B cell (primary cell): ENCODE measurements at regions not wholly inside any gene's neighbourhood (a gene's known extent, or its start where the extent isn't known, plus 50 kb on each side); places are given as distances from the start of the nearest gene placed in this dataset.

Experiments used
- ATAC-seq: fragments of 200-7000 bp; cut with Tn5 transposase; one replicate; pipeline ENCODE4 v1.10.0; 2021; ENCODE audit warnings: low read depth, mild to moderate bottlenecking, moderate number of reproducible peaks, moderate library complexity
- CTCF ChIA-PET: fragments of 350-600 bp; sonication (Branson Sonifier 250); formaldehyde crosslinking; loops from one replicate; lab custom pipeline; 2021; ENCODE audit warnings: antibody characterized with exemption, inconsistent platforms; lab: Charles Lee
- POLR2A ChIA-PET: fragments of 350-600 bp; sonication (Branson Sonifier 250); formaldehyde crosslinking; loops from one replicate; lab custom pipeline; 2021; ENCODE audit warnings: antibody characterized with exemption; lab: Charles Lee
- DNase-seq: peaks from one replicate; pipeline ENCODE4 v3.0.0; 2013
- H2AFZ ChIP-seq: 2 replicates; pipeline ENCODE4 v1.6.1; 2012; ENCODE audit warnings: mild to moderate bottlenecking, low read depth, low read length; ENCODE audit not compliant: insufficient read depth, poor library complexity, severe bottlenecking
- H3K27ac ChIP-seq, 2 donors: 1 replicate in 1 of 2; 2 replicates in 1 of 2; pipeline ENCODE4 v1.5.1; 2012 to 2013; ENCODE audit warnings: low read length in 2 of 2, mild to moderate bottlenecking in 2 of 2, moderate library complexity in 1 of 2
- H3K27me3 ChIP-seq, 4 experiments: fragments of 200-600 bp in 1 of 4; sonication (generic) in 1 of 4; replicated peaks in 1 of 4; 1 replicate in 2 of 4; 2 replicates in 2 of 4; pipeline versions ENCODE4 v1.6.1 to v1.7.0; 2013 to 2016; ENCODE audit warnings: low read length in 3 of 4, mild to moderate bottlenecking in 2 of 4, mixed read lengths in 1 of 4, moderate library complexity in 1 of 4; ENCODE audit not compliant: insufficient read depth in 4 of 4, control insufficient read depth in 3 of 4; ENCODE audit errors: control extremely low read depth in 1 of 4
- H3K36me3 ChIP-seq, 2 experiments: replicated peaks in 1 of 2; 1 replicate in 1 of 2; 2 replicates in 1 of 2; pipeline versions ENCODE4 v1.6.1 to v1.7.1; 2013; ENCODE audit warnings: low read length in 1 of 2; ENCODE audit not compliant: insufficient read depth in 2 of 2, control insufficient read depth in 1 of 2; ENCODE audit errors: control extremely low read depth in 1 of 2, extremely low read depth in 1 of 2
- H3K4me1 ChIP-seq, 2 donors: fragments of 200-600 bp in 1 of 2; sonication (generic) in 1 of 2; 1 replicate in 1 of 2; 2 replicates in 1 of 2; pipeline versions ENCODE4 v1.5.1 to v1.6.1; 2013 to 2017; ENCODE audit warnings: low read length in 2 of 2; ENCODE audit not compliant: control insufficient read depth in 2 of 2, insufficient read depth in 2 of 2
- H3K4me2 ChIP-seq: replicated peaks from 2 replicates; pipeline ENCODE3; 2012; ENCODE audit warnings: mild to moderate bottlenecking, low read depth, low read length; ENCODE audit not compliant: poor library complexity, severe bottlenecking
- H3K4me3 ChIP-seq, 5 experiments: fragments of 200-600 bp in 1 of 5; sonication (generic) in 1 of 5; 1 replicate in 3 of 5; 2 replicates in 2 of 5; pipeline versions ENCODE4 v1.5.1 to v1.7.0; 2011 to 2016; ENCODE audit warnings: low read length in 4 of 5, mild to moderate bottlenecking in 4 of 5, low read depth in 2 of 5, control low read depth in 1 of 5, moderate library complexity in 1 of 5; ENCODE audit not compliant: insufficient read depth in 1 of 5; ENCODE audit errors: control extremely low read depth in 1 of 5, extremely low read depth in 1 of 5
- H3K79me2 ChIP-seq: fragments of 200-600 bp; sonication (generic); one replicate; pipeline ENCODE4 v1.6.0; 2016; ENCODE audit warnings: low read length; ENCODE audit not compliant: control insufficient read depth, insufficient read depth
- H3K9ac ChIP-seq: fragments of 200-600 bp; sonication (generic); 2 replicates; pipeline ENCODE4 v1.6.1; 2017; ENCODE audit warnings: mild to moderate bottlenecking, low read length, moderate library complexity
- H3K9me3 ChIP-seq, 3 donors: one replicate each; pipeline versions ENCODE4 v1.6.1 to v1.7.1; 2013; ENCODE audit warnings: low read length in 2 of 3; ENCODE audit not compliant: control insufficient read depth in 2 of 3, insufficient read depth in 1 of 3; ENCODE audit errors: control extremely low read depth in 1 of 3
- H4K20me1 ChIP-seq: 2 replicates; pipeline ENCODE4 v1.6.0; 2012; ENCODE audit warnings: mild to moderate bottlenecking, low read length; ENCODE audit not compliant: insufficient read depth, control insufficient read depth, poor library complexity, severe bottlenecking
- H3K27ac Mint-ChIP-seq: one replicate; pipeline ENCODE4 v1.8.0; 2021; ENCODE audit warnings: mixed read lengths
- H3K27me3 Mint-ChIP-seq: one replicate; pipeline ENCODE4 v1.8.0; 2021; ENCODE audit warnings: mixed read lengths
- H3K4me1 Mint-ChIP-seq: one replicate; pipeline ENCODE4 v1.8.0; 2021; ENCODE audit warnings: mixed read lengths
- H3K4me3 Mint-ChIP-seq: one replicate; pipeline ENCODE4 v1.8.0; 2021; ENCODE audit warnings: mixed read lengths
- H3K9me3 Mint-ChIP-seq: one replicate; pipeline ENCODE4 v1.8.0; 2022; ENCODE audit warnings: mixed read lengths; ENCODE audit not compliant: insufficient read depth
- EZH2 ChIP-seq: IDR thresholded peaks from 2 replicates; pipeline ENCODE4 v1.6.1; 2012; ENCODE audit warnings: borderline replicate concordance, low read depth, mild to moderate bottlenecking, moderate library complexity, low read length; ENCODE audit not compliant: insufficient read depth, poor library complexity, severe bottlenecking
- WGBS: methylation state at CpG from one replicate; pipeline ENCODE4 v1.1.5; 2013; ENCODE audit warnings: missing lambda C conversion rate; ENCODE audit not compliant: insufficient coverage; 5-methylcytosine and 5-hydroxymethylcytosine counted together
- intact Hi-C: fragments of 100-400 bp; cut with micrococcal nuclease; formaldehyde crosslinking; loops from one replicate; pipeline ENCODE4 v1.10.0; 2022
- TF ChIP-seq, protein P1 (sequence below): fragments of 200-600 bp; IDR thresholded peaks from one replicate; pipeline ENCODE4 v1.8.0; 2022; ENCODE audit warnings: antibody characterized with exemption, mild to moderate bottlenecking

DNA sequence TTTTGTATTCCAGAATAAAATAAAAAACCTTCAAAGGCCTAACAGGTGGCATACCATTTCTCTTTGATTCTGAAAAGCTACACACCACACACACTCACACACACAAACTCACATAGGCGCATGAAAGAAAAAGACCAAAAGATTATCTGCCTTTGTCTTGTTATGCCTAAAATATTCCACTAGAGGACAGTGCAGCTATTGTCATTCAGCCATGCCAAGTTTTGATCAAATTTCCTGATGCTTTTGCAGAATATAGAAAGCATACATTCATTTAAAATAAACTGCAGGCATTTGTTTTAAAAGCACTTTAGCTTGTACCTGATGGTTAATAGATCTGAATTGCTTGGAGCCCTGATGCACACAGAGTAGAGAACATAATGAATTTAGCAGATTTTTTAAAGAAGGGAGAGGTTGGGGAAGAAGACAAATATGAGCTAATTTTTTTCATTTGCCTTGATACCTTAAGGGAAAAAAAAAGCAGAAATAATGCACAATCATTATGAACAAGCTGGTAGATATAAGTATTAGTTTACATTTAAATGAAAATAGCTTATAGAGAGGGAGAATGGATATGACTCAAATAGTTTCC, 1766.9 kb upstream of the SEL1L start:
- ATAC-seq (no peak), DNase-seq (no peak)
- Histone ChIP-seq H3K9me3 (no peaks in the 10 kb centered on the region), H3K36me3 (no peaks in the 10 kb centered on the region), H3K79me2 (no peaks in the 10 kb centered on the region), H3K4me2 (no peak overlapping the region), H3K4me1 (no peaks in the 10 kb centered on the region), H3K9ac (no peak overlapping the region), H3K27ac (no peak overlapping the region), H4K20me1 (no peaks in the 10 kb centered on the region), H3K4me3 (no peak overlapping the region), H3K27me3 (no peaks in the 10 kb centered on the region), H2AFZ (no peak overlapping the region)
- Mint-ChIP-seq H3K4me3 (no peak overlapping the region), H3K27ac (no peak overlapping the region), H3K4me1 (no peaks in the 10 kb centered on the region), H3K27me3 (no peaks in the 10 kb centered on the region), H3K9me3 (no peaks in the 10 kb centered on the region)
- intact Hi-C loops, result no loop called here
- WGBS, result 88% methylated on average over 1 of the region's 1 CpG
- TF ChIP-seq, protein P1, sequence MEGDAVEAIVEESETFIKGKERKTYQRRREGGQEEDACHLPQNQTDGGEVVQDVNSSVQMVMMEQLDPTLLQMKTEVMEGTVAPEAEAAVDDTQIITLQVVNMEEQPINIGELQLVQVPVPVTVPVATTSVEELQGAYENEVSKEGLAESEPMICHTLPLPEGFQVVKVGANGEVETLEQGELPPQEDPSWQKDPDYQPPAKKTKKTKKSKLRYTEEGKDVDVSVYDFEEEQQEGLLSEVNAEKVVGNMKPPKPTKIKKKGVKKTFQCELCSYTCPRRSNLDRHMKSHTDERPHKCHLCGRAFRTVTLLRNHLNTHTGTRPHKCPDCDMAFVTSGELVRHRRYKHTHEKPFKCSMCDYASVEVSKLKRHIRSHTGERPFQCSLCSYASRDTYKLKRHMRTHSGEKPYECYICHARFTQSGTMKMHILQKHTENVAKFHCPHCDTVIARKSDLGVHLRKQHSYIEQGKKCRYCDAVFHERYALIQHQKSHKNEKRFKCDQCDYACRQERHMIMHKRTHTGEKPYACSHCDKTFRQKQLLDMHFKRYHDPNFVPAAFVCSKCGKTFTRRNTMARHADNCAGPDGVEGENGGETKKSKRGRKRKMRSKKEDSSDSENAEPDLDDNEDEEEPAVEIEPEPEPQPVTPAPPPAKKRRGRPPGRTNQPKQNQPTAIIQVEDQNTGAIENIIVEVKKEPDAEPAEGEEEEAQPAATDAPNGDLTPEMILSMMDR, result peak; percentile 33
- TF ChIP-seq EZH2, result no peak
- POLR2A ChIA-PET, result no interaction called here
- CTCF ChIA-PET, result no interaction called here

DNA sequence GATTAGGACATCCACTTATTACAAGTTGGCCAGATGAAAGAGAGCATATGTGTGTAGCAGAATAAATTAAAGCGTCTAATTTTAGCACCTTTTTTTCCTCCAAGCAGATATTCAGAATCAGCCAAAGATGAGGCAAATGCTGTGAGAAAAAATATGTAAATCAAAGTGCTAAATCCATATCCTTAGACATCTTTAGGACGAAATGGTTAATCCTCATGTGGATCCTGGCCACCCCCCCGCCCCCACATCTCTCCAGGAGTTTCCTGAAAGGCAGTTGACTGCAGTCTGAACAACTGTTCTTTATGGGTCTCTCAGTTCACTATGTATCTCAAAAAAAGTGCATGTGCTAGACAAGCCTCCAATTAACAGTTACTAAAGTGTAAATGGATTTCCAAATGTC, 1768.1 kb upstream of the SEL1L start:
- no peaks in the 10 kb centered on the region for H3K36me3 ChIP-seq
- H3K4me3 ChIP-seq, result no peak overlapping the region
- H3K4me2 ChIP-seq, result no peak overlapping the region
- H3K9me3 ChIP-seq, result no peaks in the 10 kb centered on the region
- no peak overlapping the region for H2AFZ ChIP-seq
- H3K27ac ChIP-seq, result no peak overlapping the region
- H3K27ac Mint-ChIP-seq, result no peak overlapping the region
- H3K27me3 ChIP-seq, result no peaks in the 10 kb centered on the region
- no peak overlapping the region for H3K4me3 Mint-ChIP-seq
- intact Hi-C loops, result no loop called here
- H3K9me3 Mint-ChIP-seq, result peaks cover 2% of the 10 kb centered on the region
- no peaks in the 10 kb centered on the region for H3K79me2 ChIP-seq
- CTCF ChIA-PET, result no interaction called here
- no peaks in the 10 kb centered on the region for H3K27me3 Mint-ChIP-seq
- no peaks in the 10 kb centered on the region for H3K4me1 ChIP-seq
- DNase-seq (no peak), ATAC-seq (no peak)
- no peak overlapping the region for H3K9ac ChIP-seq
- no peaks in the 10 kb centered on the region for H4K20me1 ChIP-seq
- no peaks in the 10 kb centered on the region for H3K4me1 Mint-ChIP-seq
- POLR2A ChIA-PET, result no interaction called here
- WGBS, result 20% methylated on average over 1 of the region's 3 CpGs
- TF ChIP-seq, protein P1, result no peak
- no peak for TF ChIP-seq EZH2
